ENCODE measurements at regions not wholly inside any gene's neighbourhood (a gene's known extent, or its start where the extent isn't known, plus 50 kb on each side); places are given as distances from the start of the nearest gene placed in this dataset.

DNA sequence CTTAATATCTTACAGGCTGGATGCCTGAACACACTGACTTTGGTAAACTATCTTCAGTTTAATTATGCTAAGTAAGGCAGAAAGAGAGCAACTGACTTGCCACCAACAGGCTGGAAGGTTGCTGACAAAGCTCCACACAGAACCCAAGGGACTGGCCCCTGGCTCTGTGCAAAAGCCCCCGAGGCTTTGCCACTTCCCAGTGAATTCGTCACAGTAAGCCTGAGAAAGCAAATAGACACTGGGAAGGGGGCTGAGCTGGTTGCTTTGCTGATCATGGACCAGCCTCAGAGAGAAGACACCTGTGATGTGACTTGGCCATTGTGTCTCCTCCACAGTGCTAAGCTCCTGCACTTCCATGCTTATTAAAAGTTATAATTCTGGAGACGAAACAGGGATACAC is 91.7 kb downstream of the BLID start:
- H3K36me3 ChIP-seq (ENCODE audit: control insufficient read depth, insufficient read depth, low read length), result no peaks in the 10 kb centered on the region
- H3K27ac ChIP-seq (ENCODE audit: insufficient read depth, low read depth, low read length, poor library complexity, severe bottlenecking), result no peak overlapping the region
- 69 to 75% methylated on average over 3 of the region's 3 CpGs for WGBS, 2 experiments
- H3K4me3 ChIP-seq (ENCODE audit: insufficient read depth, low read depth, low read length), result no peak overlapping the region
- no peaks in the 10 kb centered on the region for H3K9me3 ChIP-seq (ENCODE audit: control insufficient read depth, low read length)
- no peaks in the 10 kb centered on the region for H3K4me1 ChIP-seq (ENCODE audit: control insufficient read depth, insufficient read depth, low read length)
- H3K27me3 ChIP-seq (ENCODE audit: control insufficient read depth, insufficient read depth, low read length, poor library complexity, severe bottlenecking), result no peaks in the 10 kb centered on the region

DNA sequence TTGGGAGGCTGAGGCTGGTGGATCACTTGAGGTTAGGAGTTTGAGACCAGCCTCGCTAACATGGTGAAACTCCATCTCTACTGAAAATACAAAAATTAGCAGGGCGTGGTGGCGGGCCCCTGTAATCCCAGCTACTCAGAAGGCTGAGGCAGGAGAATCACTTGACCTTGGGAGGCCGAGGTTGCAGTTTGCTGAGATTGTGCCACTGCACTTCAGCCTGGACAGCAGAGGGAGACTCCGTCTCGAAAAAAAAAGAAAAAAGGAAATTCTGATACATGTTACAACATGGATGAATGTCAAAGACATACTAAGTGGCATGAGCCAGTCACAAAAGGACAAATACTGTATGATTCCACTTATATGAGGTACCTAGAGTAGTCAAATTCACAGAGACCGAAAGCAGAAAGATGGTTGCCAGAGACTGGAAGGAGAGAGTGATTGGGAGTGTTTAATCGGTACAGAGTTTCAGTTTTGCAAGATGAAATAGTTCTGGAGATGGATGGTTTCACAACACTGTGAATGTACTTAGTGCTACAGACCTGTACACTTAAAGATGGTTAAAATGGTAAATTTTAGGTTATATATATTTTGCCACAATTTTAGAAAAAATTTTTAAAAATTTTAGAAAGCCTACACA is 92.3 kb downstream of the BLID start:
- no peaks in the 10 kb centered on the region for H3K9me3 ChIP-seq (ENCODE audit: control insufficient read depth, low read length)
- H3K27me3 ChIP-seq (ENCODE audit: control insufficient read depth, insufficient read depth, low read length, poor library complexity, severe bottlenecking), result no peaks in the 10 kb centered on the region
- H3K27ac ChIP-seq (ENCODE audit: insufficient read depth, low read depth, low read length, poor library complexity, severe bottlenecking), result no peak overlapping the region
- no peaks in the 10 kb centered on the region for H3K36me3 ChIP-seq (ENCODE audit: control insufficient read depth, insufficient read depth, low read length)
- 75 to 82% methylated on average over 8 of the region's 8 CpGs for WGBS, 2 experiments
- no peaks in the 10 kb centered on the region for H3K4me1 ChIP-seq (ENCODE audit: control insufficient read depth, insufficient read depth, low read length)
- H3K4me3 ChIP-seq (ENCODE audit: insufficient read depth, low read depth, low read length), result no peak overlapping the region

DNA sequence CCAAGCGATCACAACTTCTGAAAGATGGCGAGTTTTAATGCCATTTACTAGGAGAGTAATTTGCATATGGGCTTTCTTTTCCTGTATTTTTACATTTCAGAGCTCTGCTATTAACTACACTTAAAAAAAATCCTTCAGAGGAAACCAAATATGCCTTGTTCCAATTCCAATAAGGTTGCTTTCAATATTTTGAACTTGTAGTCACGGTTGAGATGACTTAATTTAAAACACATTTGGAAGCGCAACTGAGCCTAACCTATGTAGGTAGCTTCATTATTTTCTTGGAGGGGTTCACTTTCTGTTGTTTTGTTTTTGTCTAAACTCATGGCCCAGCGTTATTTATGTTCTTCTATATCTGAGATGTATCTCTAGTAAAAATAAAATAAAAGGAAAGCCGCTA is 93.4 kb downstream of the BLID start:
- no peaks in the 10 kb centered on the region for H3K4me1 ChIP-seq (ENCODE audit: control insufficient read depth, insufficient read depth, low read length)
- 94 to 97% methylated on average over 3 to 5 of the region's 6 CpGs for WGBS, 2 experiments
- no peaks in the 10 kb centered on the region for H3K36me3 ChIP-seq (ENCODE audit: control insufficient read depth, insufficient read depth, low read length)
- H3K27me3 ChIP-seq (ENCODE audit: control insufficient read depth, insufficient read depth, low read length, poor library complexity, severe bottlenecking), result no peaks in the 10 kb centered on the region
- H3K9me3 ChIP-seq (ENCODE audit: control insufficient read depth, low read length), result no peaks in the 10 kb centered on the region
- no peak overlapping the region for H3K27ac ChIP-seq (ENCODE audit: insufficient read depth, low read depth, low read length, poor library complexity, severe bottlenecking)
- no peak overlapping the region for H3K4me3 ChIP-seq (ENCODE audit: insufficient read depth, low read depth, low read length)

DNA sequence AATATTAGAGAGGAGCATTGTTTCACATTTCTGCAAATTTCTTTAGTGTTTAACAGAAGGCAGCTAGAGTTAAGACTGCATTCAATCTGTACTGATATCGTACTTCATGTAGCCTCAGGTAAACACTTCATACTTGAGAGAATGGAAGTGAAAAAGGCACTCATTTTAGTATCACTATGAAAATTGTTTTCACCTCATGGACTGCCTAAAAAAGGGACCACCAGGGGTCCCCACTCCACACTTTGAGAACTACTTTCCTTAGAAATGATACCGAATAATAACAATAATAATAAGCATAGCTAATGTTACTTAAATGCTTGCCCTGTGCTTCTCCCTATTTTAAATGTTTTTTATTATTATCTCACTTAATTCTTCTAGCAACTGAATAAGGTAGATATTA is 95.1 kb downstream of the BLID start:
- Histone ChIP-seq H3K27me3 (ENCODE audit: control insufficient read depth, insufficient read depth, low read length, poor library complexity, severe bottlenecking) (no peaks in the 10 kb centered on the region), H3K4me3 (ENCODE audit: insufficient read depth, low read depth, low read length) (no peak overlapping the region), H3K36me3 (ENCODE audit: control insufficient read depth, insufficient read depth, low read length) (no peaks in the 10 kb centered on the region), H3K9me3 (ENCODE audit: control insufficient read depth, low read length) (no peaks in the 10 kb centered on the region), H3K27ac (ENCODE audit: insufficient read depth, low read depth, low read length, poor library complexity, severe bottlenecking) (no peak overlapping the region), H3K4me1 (ENCODE audit: control insufficient read depth, insufficient read depth, low read length) (no peaks in the 10 kb centered on the region)
- WGBS, 2 experiments, result 90 to 100% methylated on average over 1 to 2 of the region's 2 CpGs

DNA sequence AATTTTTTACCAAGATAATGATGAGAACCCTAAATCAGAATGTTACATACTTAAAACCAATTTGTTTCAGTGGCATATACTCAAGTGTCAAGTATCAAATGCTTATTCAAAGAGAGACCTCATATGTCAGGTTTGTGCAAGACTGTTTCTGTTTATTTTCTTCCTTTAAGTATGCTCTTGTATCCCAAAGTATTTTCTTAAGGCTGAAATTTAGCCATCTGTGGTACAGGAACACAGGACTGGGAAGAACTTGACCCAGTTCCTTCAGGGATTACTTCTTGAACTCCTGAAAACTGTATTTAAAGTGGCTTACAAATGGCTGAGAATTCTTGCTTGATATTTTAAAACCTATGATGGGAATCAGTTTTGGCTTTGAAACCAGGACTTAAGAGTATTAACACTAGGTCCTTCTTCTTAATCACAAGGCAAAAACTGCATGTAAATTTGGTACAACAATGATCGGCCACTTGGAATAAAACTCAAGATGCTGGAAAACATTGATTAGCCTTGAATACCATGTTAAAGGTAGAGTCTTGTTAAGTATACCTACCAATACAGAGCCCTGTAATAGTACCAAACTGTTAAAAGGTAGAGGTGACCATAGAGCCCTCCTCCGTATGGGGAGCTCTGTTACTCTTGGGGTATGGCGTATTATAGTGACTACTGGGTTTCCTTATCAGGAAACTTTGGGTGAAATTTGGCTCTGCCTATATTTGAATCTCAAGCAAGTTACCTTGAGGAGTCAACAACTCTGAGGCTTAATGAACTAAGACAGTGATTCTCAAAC is 95.9 kb downstream of the BLID start:
- WGBS, 2 experiments, result 93% methylated on average over 3 of the region's 3 CpGs
- Histone ChIP-seq H3K27me3 (ENCODE audit: control insufficient read depth, insufficient read depth, low read length, poor library complexity, severe bottlenecking) (no peaks in the 10 kb centered on the region), H3K4me3 (ENCODE audit: insufficient read depth, low read depth, low read length) (no peak overlapping the region), H3K27ac (ENCODE audit: insufficient read depth, low read depth, low read length, poor library complexity, severe bottlenecking) (no peak overlapping the region), H3K36me3 (ENCODE audit: control insufficient read depth, insufficient read depth, low read length) (no peaks in the 10 kb centered on the region), H3K4me1 (ENCODE audit: control insufficient read depth, insufficient read depth, low read length) (no peaks in the 10 kb centered on the region), H3K9me3 (ENCODE audit: control insufficient read depth, low read length) (no peaks in the 10 kb centered on the region)

DNA sequence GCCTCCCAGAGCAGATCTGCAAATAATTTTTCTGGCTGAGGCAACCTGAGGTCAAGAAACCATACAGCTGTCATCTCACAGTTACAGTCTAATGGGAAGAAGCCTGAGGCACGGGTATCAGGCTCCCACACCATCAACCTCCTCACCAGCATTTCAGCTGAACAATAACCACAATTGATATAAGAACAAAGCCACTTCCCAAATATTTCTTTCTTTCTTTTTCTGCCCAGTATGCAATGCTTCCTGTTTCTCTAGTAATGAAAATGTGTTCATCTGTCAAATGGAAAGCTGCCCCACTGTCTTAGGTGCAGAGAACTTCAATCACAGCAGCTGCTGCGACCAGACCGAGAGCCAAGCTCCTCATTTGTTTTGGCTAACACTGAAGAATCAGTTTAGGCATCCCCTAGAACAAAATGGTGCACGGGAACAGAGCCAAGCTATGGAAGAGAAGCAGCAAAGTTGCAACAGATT is 108.4 kb downstream of the BLID start:
- Histone ChIP-seq H3K4me3 (ENCODE audit: insufficient read depth, low read depth, low read length) (no peak overlapping the region), H3K9me3 (ENCODE audit: control insufficient read depth, low read length) (no peaks in the 10 kb centered on the region), H3K4me1 (ENCODE audit: control insufficient read depth, insufficient read depth, low read length) (no peaks in the 10 kb centered on the region), H3K27me3 (ENCODE audit: control insufficient read depth, insufficient read depth, low read length, poor library complexity, severe bottlenecking) (no peaks in the 10 kb centered on the region), H3K36me3 (ENCODE audit: control insufficient read depth, insufficient read depth, low read length) (no peaks in the 10 kb centered on the region), H3K27ac (ENCODE audit: insufficient read depth, low read depth, low read length, poor library complexity, severe bottlenecking) (no peak overlapping the region)
- WGBS, 2 experiments, result 93 to 95% methylated on average over 4 of the region's 4 CpGs

DNA sequence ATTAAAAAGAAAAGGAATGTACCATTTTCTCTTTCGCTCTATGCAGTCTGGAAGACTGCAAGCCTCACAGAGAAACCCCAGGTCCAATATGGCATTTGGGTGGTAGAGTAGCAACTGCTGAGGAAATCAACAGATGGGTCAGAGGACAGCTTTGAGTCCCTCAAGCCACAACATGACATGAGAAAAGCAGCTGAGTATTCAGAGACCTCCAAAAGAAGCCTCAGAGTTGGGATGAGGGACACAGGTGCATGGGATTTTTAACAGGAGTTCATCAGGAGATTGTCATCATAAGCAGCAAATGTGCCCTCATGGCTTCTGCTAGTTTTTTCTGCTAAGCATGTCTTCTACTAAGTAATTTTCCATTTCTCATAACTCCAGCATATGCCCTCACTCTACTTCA is 111.6 kb downstream of the BLID start:
- no peaks in the 10 kb centered on the region for H3K4me1 ChIP-seq (ENCODE audit: control insufficient read depth, insufficient read depth, low read length)
- no peak overlapping the region for H3K4me3 ChIP-seq (ENCODE audit: insufficient read depth, low read depth, low read length)
- H3K36me3 ChIP-seq (ENCODE audit: control insufficient read depth, insufficient read depth, low read length), result no peaks in the 10 kb centered on the region
- H3K9me3 ChIP-seq (ENCODE audit: control insufficient read depth, low read length), result no peaks in the 10 kb centered on the region
- H3K27me3 ChIP-seq (ENCODE audit: control insufficient read depth, insufficient read depth, low read length, poor library complexity, severe bottlenecking), result no peaks in the 10 kb centered on the region
- WGBS, 2 experiments, result 94 to 100% methylated on average over 1 of the region's 1 CpG
- H3K27ac ChIP-seq (ENCODE audit: insufficient read depth, low read depth, low read length, poor library complexity, severe bottlenecking), result no peak overlapping the region

DNA sequence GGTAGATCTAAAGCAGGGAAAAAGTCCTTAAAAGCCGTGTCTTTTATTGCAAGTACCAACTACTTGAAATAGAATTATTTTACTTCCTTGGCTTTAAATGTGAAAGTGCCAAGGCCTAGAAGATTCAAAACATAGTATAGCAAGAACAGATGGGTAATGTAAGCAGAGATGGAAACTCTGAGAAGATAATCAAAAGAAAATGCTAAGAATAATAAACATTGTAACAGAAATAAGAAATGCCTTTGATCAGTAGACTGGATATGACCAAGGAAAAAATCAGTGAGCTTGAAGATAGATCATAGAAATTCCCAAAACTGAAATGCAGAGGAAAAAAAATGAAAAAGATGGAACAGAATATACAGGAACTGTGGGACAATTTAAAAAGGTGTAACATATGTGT is 113.1 kb downstream of the BLID start:
- 60% methylated on average over 1 of the region's 1 CpG; no CpG with 5 or more reads in 1 of the 2 experiments for WGBS, 2 experiments
- Histone ChIP-seq H3K27me3 (ENCODE audit: control insufficient read depth, insufficient read depth, low read length, poor library complexity, severe bottlenecking) (no peaks in the 10 kb centered on the region), H3K27ac (ENCODE audit: insufficient read depth, low read depth, low read length, poor library complexity, severe bottlenecking) (no peak overlapping the region), H3K9me3 (ENCODE audit: control insufficient read depth, low read length) (no peaks in the 10 kb centered on the region), H3K36me3 (ENCODE audit: control insufficient read depth, insufficient read depth, low read length) (no peaks in the 10 kb centered on the region), H3K4me3 (ENCODE audit: insufficient read depth, low read depth, low read length) (no peak overlapping the region), H3K4me1 (ENCODE audit: control insufficient read depth, insufficient read depth, low read length) (no peaks in the 10 kb centered on the region)

DNA sequence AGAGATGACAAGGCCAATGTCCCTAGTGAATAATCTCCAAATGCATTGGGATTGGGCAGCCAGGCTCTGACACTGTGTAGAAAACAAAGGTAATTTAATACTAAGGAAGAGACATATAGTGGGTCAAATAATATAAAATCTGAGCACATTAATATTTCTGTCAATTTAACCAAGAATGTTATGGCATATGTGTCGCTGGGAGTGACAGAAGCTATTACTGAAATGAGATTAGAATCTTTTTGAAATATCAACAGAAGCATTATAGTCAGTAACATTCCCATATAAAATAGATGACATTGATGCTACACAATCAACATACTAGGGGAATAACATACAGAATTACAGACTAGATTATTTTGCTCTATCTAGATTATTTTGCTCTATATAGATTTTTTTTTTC is 114.0 kb downstream of the BLID start:
- Histone ChIP-seq H3K4me3 (ENCODE audit: insufficient read depth, low read depth, low read length) (no peak overlapping the region), H3K4me1 (ENCODE audit: control insufficient read depth, insufficient read depth, low read length) (no peaks in the 10 kb centered on the region), H3K9me3 (ENCODE audit: control insufficient read depth, low read length) (no peaks in the 10 kb centered on the region), H3K36me3 (ENCODE audit: control insufficient read depth, insufficient read depth, low read length) (no peaks in the 10 kb centered on the region), H3K27me3 (ENCODE audit: control insufficient read depth, insufficient read depth, low read length, poor library complexity, severe bottlenecking) (no peaks in the 10 kb centered on the region), H3K27ac (ENCODE audit: insufficient read depth, low read depth, low read length, poor library complexity, severe bottlenecking) (no peak overlapping the region)
- 100% methylated on average over 1 of the region's 1 CpG; no CpG with 5 or more reads in 1 of the 2 experiments for WGBS, 2 experiments

DNA sequence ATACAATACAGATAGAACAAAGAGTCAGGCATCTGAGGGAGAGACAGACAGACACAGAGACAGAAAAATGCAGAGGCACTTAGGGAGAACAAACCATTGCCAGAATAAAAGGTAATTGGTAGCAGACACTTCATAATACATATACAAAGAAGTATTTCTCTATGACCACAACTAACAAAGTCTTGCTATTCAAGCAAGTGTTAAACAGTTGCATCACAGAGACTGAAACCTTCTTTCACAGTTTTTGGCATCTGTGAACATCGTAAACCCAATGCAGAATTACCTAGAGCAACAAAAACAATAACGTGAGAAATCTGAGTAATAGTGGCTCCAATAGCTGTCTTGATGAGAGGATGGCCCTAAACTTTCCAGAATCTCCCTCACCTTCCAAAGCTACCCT is 116.4 kb downstream of the BLID start:
- WGBS, 2 experiments, result 87 to 91% methylated on average over 2 of the region's 2 CpGs
- no peaks in the 10 kb centered on the region for H3K9me3 ChIP-seq (ENCODE audit: control insufficient read depth, low read length)
- H3K36me3 ChIP-seq (ENCODE audit: control insufficient read depth, insufficient read depth, low read length), result no peaks in the 10 kb centered on the region
- no peak overlapping the region for H3K27ac ChIP-seq (ENCODE audit: insufficient read depth, low read depth, low read length, poor library complexity, severe bottlenecking)
- H3K4me3 ChIP-seq (ENCODE audit: insufficient read depth, low read depth, low read length), result no peak overlapping the region
- H3K4me1 ChIP-seq (ENCODE audit: control insufficient read depth, insufficient read depth, low read length), result no peaks in the 10 kb centered on the region
- H3K27me3 ChIP-seq (ENCODE audit: control insufficient read depth, insufficient read depth, low read length, poor library complexity, severe bottlenecking), result no peaks in the 10 kb centered on the region
